ENCODE measurements at regions not wholly inside any gene's neighbourhood (a gene's known extent, or its start where the extent isn't known, plus 50 kb on each side); places are given as distances from the start of the nearest gene placed in this dataset.

- Mint-ChIP-seq H3K27ac (no peak overlapping the region), H3K27me3 (no peaks in the 10 kb centered on the region), H3K4me1 (ENCODE audit: low read depth) (no peaks in the 10 kb centered on the region), H3K9me3 (peaks cover 4% of the 10 kb centered on the region), H3K36me3 (ENCODE audit: low read depth) (no peaks in the 10 kb centered on the region), H3K4me3 (no peak overlapping the region)
- no peak for DNase-seq
These were observed 151.0 kb downstream of the MN1 start for GRCh38 chr22:27650572-27650971.

- Mint-ChIP-seq H3K27ac (no peak overlapping the region), H3K9me3 (peaks cover 5% of the 10 kb centered on the region), H3K4me1 (ENCODE audit: low read depth) (no peaks in the 10 kb centered on the region)
These were observed 150.6 kb downstream of the MN1 start for GRCh38 chr22:27650985-27651384.

GRCh38 chr22:27651486-27651885 lies 150.1 kb downstream of the MN1 start:
- H3K4me3 Mint-ChIP-seq: no peak overlapping the region
- H3K27ac Mint-ChIP-seq: no peak overlapping the region
- H3K27me3 Mint-ChIP-seq: no peaks in the 10 kb centered on the region
- no peak for DNase-seq
- no peaks in the 10 kb centered on the region for H3K4me1 Mint-ChIP-seq (ENCODE audit: low read depth)
- H3K9me3 Mint-ChIP-seq: peaks cover 10% of the 10 kb centered on the region
- H3K36me3 Mint-ChIP-seq (ENCODE audit: low read depth): no peaks in the 10 kb centered on the region

More at GRCh38 chr22:27650985-27651384, 150.6 kb downstream of the MN1 start:
- DNase-seq: no peak
- Mint-ChIP-seq H3K27me3 (no peaks in the 10 kb centered on the region), H3K36me3 (ENCODE audit: low read depth) (no peaks in the 10 kb centered on the region), H3K4me3 (no peak overlapping the region)

- H3K27ac Mint-ChIP-seq: no peak overlapping the region
- no peaks in the 10 kb centered on the region for H3K27me3 Mint-ChIP-seq
- no peak overlapping the region for H3K4me3 Mint-ChIP-seq
- H3K36me3 Mint-ChIP-seq (ENCODE audit: low read depth): no peaks in the 10 kb centered on the region
- no peaks in the 10 kb centered on the region for H3K4me1 Mint-ChIP-seq (ENCODE audit: low read depth)
- DNase-seq: no peak
- H3K9me3 Mint-ChIP-seq: peaks cover 10% of the 10 kb centered on the region
These were observed 146.8 kb downstream of the MN1 start for GRCh38 chr22:27654546-27655445.

GRCh38 chr22:27655582-27656185 lies 145.9 kb downstream of the MN1 start:
- H3K9me3 Mint-ChIP-seq: peaks cover 10% of the 10 kb centered on the region
- H3K4me1 Mint-ChIP-seq (ENCODE audit: low read depth): no peaks in the 10 kb centered on the region
- H3K36me3 Mint-ChIP-seq (ENCODE audit: low read depth): no peaks in the 10 kb centered on the region
- no peak for DNase-seq
- no peak overlapping the region for H3K4me3 Mint-ChIP-seq
- no peaks in the 10 kb centered on the region for H3K27me3 Mint-ChIP-seq
- no peak overlapping the region for H3K27ac Mint-ChIP-seq

GRCh38 chr22:27656970-27657369 lies 144.6 kb downstream of the MN1 start:
- Mint-ChIP-seq H3K4me1 (ENCODE audit: low read depth) (no peaks in the 10 kb centered on the region), H3K27me3 (peaks cover 4% of the 10 kb centered on the region), H3K36me3 (ENCODE audit: low read depth) (no peaks in the 10 kb centered on the region), H3K9me3 (peaks cover 10% of the 10 kb centered on the region), H3K27ac (no peak overlapping the region), H3K4me3 (no peak overlapping the region)
- DNase-seq: no peak

- no peaks in the 10 kb centered on the region for H3K36me3 Mint-ChIP-seq (ENCODE audit: low read depth)
- H3K4me3 Mint-ChIP-seq: no peak overlapping the region
- peaks cover 9% of the 10 kb centered on the region for H3K27me3 Mint-ChIP-seq
- peaks cover 6% of the 10 kb centered on the region for H3K9me3 Mint-ChIP-seq
- H3K27ac Mint-ChIP-seq: no peak overlapping the region
- DNase-seq: no peak
- no peaks in the 10 kb centered on the region for H3K4me1 Mint-ChIP-seq (ENCODE audit: low read depth)
These were observed 141.2 kb downstream of the MN1 start for GRCh38 chr22:27660306-27660705.

- Mint-ChIP-seq H3K4me1 (ENCODE audit: low read depth) (no peaks in the 10 kb centered on the region), H3K4me3 (no peak overlapping the region), H3K27ac (no peak overlapping the region), H3K9me3 (peaks cover 5% of the 10 kb centered on the region), H3K36me3 (ENCODE audit: low read depth) (no peaks in the 10 kb centered on the region), H3K27me3 (peaks cover 11% of the 10 kb centered on the region)
- DNase-seq: no peak
These were observed 138.9 kb downstream of the MN1 start for GRCh38 chr22:27662359-27663301.

- Mint-ChIP-seq H3K36me3 (ENCODE audit: low read depth) (no peaks in the 10 kb centered on the region), H3K27me3 (peaks cover 19% of the 10 kb centered on the region), H3K4me3 (no peak overlapping the region), H3K4me1 (ENCODE audit: low read depth) (no peaks in the 10 kb centered on the region), H3K27ac (no peak overlapping the region), H3K9me3 (peaks cover 5% of the 10 kb centered on the region)
- DNase-seq: no peak
These were observed 137.7 kb downstream of the MN1 start for GRCh38 chr22:27663812-27664211.

GRCh38 chr22:27666272-27666997 lies 135.1 kb downstream of the MN1 start:
- Mint-ChIP-seq H3K9me3 (peaks cover 5% of the 10 kb centered on the region), H3K27ac (no peak overlapping the region), H3K4me3 (no peak overlapping the region), H3K36me3 (ENCODE audit: low read depth) (no peaks in the 10 kb centered on the region), H3K4me1 (ENCODE audit: low read depth) (no peaks in the 10 kb centered on the region), H3K27me3 (peaks cover 41% of the 10 kb centered on the region)
- no peak for DNase-seq

GRCh38 chr22:27667121-27667843 lies 134.3 kb downstream of the MN1 start:
- DNase-seq: no peak
- no peak overlapping the region for H3K27ac Mint-ChIP-seq
- peaks cover 40% of the 10 kb centered on the region for H3K27me3 Mint-ChIP-seq

GRCh38 chr22:27668828-27669797 lies 132.4 kb downstream of the MN1 start:
- DNase-seq: no peak
- Mint-ChIP-seq H3K9me3 (peaks cover 5% of the 10 kb centered on the region), H3K36me3 (ENCODE audit: low read depth) (no peaks in the 10 kb centered on the region), H3K4me1 (ENCODE audit: low read depth) (no peaks in the 10 kb centered on the region), H3K27ac (no peak overlapping the region), H3K4me3 (no peak overlapping the region), H3K27me3 (peaks cover 35% of the 10 kb centered on the region)

More at GRCh38 chr22:27667121-27667843, 134.3 kb downstream of the MN1 start:
- H3K4me1 Mint-ChIP-seq (ENCODE audit: low read depth): no peaks in the 10 kb centered on the region
- H3K4me3 Mint-ChIP-seq: no peak overlapping the region
- peaks cover 5% of the 10 kb centered on the region for H3K9me3 Mint-ChIP-seq
- H3K36me3 Mint-ChIP-seq (ENCODE audit: low read depth): no peaks in the 10 kb centered on the region
